22Rv1 (cell line): ENCODE measurements at regions not wholly inside any gene's neighbourhood (a gene's known extent, or its start where the extent isn't known, plus 50 kb on each side); places are given as distances from the start of the nearest gene placed in this dataset.

Source experiments
- CTCF ChIP-seq: fragments of 450-650 bp; IDR thresholded peaks from 2 replicates; pipeline ENCODE4 v1.5.1; 2017; ENCODE audit warnings: mild to moderate bottlenecking
- ZFX ChIP-seq: fragments of 450-650 bp; IDR thresholded peaks from 2 replicates; pipeline ENCODE4 v1.6.1; 2017; ENCODE audit warnings: antibody characterized with exemption, borderline replicate concordance

- TF ChIP-seq CTCF (no peak), ZFX (no peak)
Measured at GRCh38 chr2:147549054-147549453, 295.8 kb upstream of the ACVR2A start.
